ENCODE measurements at regions not wholly inside any gene's neighbourhood (a gene's known extent, or its start where the extent isn't known, plus 50 kb on each side); places are given as distances from the start of the nearest gene placed in this dataset.

GRCh38 chr11:104332110-104332509 is 168.2 kb upstream of the PDGFD start:
- DNase-seq (ENCODE audit: low spot score), result no peak
- TF ChIP-seq, protein P1, sequence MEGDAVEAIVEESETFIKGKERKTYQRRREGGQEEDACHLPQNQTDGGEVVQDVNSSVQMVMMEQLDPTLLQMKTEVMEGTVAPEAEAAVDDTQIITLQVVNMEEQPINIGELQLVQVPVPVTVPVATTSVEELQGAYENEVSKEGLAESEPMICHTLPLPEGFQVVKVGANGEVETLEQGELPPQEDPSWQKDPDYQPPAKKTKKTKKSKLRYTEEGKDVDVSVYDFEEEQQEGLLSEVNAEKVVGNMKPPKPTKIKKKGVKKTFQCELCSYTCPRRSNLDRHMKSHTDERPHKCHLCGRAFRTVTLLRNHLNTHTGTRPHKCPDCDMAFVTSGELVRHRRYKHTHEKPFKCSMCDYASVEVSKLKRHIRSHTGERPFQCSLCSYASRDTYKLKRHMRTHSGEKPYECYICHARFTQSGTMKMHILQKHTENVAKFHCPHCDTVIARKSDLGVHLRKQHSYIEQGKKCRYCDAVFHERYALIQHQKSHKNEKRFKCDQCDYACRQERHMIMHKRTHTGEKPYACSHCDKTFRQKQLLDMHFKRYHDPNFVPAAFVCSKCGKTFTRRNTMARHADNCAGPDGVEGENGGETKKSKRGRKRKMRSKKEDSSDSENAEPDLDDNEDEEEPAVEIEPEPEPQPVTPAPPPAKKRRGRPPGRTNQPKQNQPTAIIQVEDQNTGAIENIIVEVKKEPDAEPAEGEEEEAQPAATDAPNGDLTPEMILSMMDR (IDR thresholded peaks at IDR 0.05), result no peak
- H3K4me3 ChIP-seq, result no peak overlapping the region
- H3K27ac ChIP-seq, result no peak overlapping the region

- Histone ChIP-seq H3K4me3 (no peak overlapping the region), H3K27ac (no peak overlapping the region)
- TF ChIP-seq, protein P1 (IDR thresholded peaks at IDR 0.05), result no peak
- no peak for DNase-seq (ENCODE audit: low spot score)
These were observed 165.2 kb upstream of the PDGFD start for GRCh38 chr11:104329078-104329665.

- DNase-seq (ENCODE audit: low spot score), result no peak
- TF ChIP-seq, protein P1 (IDR thresholded peaks at IDR 0.05), result no peak
These were observed 164.6 kb upstream of the PDGFD start for GRCh38 chr11:104328512-104328907.

GRCh38 chr11:104327861-104328511 is 164.0 kb upstream of the PDGFD start:
- Histone ChIP-seq H3K4me3 (no peak overlapping the region), H3K27ac (peak overlapping the region in 1 of 2 donors; percentile 11)
- DNase-seq (ENCODE audit: low spot score), result no peak
- TF ChIP-seq, protein P1 (IDR thresholded peaks at IDR 0.05), result no peak

More at GRCh38 chr11:104328512-104328907, 164.6 kb upstream of the PDGFD start:
- Histone ChIP-seq H3K27ac (no peak overlapping the region), H3K4me3 (no peak overlapping the region)

GRCh38 chr11:104325093-104325492 is 161.1 kb upstream of the PDGFD start:
- no peak for DNase-seq (ENCODE audit: low spot score)
- H3K4me3 ChIP-seq, result no peak overlapping the region
- TF ChIP-seq, protein P1 (IDR thresholded peaks at IDR 0.05), result no peak
- no peak overlapping the region for H3K27ac ChIP-seq

DNA sequence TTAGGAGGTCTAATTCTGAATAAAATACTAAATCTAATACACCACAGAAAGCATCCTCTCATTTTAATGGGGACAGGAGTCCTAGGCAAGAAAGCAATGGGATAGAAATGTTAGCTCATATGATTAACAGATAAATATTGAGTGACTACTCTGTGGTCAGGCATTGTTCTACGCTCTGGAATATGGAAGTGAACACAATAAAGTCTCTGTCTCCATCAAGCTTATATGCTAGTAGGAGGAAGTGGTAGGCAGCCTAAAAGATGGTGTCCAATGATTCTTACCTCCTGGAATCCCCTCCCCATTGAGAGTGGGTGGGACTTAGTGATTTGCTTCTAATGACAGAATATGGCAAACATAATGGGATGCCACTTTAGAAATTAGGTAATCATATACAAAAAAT is 160.3 kb upstream of the PDGFD start:
- TF ChIP-seq, protein P1 (IDR thresholded peaks at IDR 0.05), result no peak
- H3K4me3 ChIP-seq, result no peak overlapping the region
- no peak for DNase-seq (ENCODE audit: low spot score)
- no peak overlapping the region for H3K27ac ChIP-seq

DNA sequence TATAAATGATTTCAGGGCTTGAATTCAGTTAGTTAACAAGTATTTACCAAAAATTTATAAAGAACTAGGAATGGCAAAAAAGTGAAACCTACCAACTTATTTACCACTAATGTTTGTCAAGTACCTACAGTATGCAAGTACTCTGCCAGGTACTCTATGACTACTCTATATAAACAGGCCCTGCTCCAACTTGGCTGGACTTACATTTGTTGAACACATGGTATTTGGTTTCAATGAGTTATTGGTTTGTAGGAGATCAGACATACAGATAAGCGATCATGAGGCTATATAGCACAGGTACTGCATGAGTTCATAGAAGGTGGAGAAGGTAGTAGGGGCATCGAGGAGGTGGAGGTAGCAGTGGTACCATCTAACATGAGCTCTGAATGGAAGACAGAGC is 159.9 kb upstream of the PDGFD start:
- Histone ChIP-seq H3K27ac (no peak overlapping the region), H3K4me3 (no peak overlapping the region)
- no peak for DNase-seq (ENCODE audit: low spot score)
- TF ChIP-seq, protein P1 (IDR thresholded peaks at IDR 0.05), result no peak

Data from coronary artery (tissue), 2 donors.